ENCODE measurements at regions not wholly inside any gene's neighbourhood (a gene's known extent, or its start where the extent isn't known, plus 50 kb on each side); places are given as distances from the start of the nearest gene placed in this dataset.
"Not testable (repeated sequence)": the region's sequence is repeated elsewhere in the genome, so short reads cannot be mapped to it uniquely, and the experiment has no call there.

DNA sequence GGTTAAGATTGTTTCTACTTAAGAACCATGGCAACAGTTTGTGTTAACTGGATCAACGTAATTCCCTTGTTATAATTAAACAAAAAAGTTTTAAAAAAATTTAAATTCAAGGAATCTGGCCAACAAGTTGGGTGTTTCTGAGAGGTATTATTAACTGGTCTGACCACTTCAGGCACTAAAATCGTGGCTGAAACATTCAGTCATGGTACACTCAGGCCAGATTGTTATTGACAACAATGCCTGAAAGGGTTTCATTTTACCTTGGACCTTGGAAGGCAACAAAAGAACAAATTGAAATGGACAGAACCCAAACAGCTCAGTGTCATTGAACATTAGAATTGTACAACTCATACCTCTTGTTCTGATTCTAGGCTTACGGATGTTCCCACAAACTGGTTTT lies 103.3 kb upstream of the ARMC3 start:
- DNase-seq, result no peak

DNA sequence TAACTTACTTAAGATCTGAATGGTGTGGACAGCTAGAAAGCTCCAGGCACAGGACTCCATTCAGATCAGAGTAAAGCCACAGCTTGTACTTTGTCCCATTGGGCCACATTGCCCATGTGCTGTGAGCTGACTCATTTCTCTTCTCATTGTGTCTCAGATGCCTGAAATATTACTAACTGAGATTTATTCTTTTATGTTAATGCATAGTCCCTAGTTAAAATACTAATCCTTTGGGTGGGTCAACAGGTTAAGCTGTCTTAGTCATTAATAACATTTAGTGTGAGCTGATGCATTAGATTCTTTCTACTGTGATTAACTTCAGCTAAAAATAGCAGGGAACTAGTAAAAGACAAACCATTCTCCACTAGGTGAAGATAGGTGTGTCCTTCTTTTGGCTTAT lies 104.7 kb upstream of the ARMC3 start:
- DNase-seq, result no peak

DNA sequence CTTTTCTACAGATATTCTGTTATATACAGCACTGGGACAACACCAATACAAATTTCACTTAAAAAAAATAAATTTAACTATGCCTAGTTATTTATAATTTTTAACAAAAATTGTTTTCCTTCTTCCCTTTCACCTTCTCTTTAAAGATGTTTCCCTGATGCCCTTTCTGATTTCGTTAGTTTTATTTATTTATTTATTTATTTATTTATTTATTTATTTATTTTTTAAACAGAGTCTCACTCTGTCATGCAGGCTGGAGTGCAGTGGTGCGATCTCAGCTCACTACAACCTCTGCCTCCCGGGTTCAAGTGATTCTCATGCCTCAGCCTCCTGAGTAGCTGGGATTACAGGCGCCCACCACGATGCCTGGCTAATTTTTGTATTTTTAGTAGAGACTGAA lies 105.9 kb upstream of the ARMC3 start:
- not testable (repeated sequence) for DNase-seq

DNA sequence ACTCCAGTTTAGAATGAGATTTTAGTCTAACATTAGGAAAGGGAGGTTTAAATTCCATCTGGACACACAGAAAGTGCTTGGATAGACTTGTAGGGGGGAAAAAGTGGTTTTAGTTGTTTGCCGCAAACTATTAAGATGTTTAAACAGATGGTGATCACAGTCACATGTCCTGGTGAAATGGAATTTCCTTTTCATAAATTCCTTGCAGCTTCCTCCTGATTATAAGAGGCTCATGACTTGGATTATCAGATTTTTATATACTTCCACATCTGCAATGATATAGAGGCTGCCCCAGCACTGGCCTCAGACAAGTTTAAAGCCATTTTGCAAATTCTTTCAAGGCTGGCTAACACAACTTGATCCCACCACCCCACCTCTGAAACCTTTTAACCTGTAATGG lies 106.4 kb upstream of the ARMC3 start:
- DNase-seq, result no peak

DNA sequence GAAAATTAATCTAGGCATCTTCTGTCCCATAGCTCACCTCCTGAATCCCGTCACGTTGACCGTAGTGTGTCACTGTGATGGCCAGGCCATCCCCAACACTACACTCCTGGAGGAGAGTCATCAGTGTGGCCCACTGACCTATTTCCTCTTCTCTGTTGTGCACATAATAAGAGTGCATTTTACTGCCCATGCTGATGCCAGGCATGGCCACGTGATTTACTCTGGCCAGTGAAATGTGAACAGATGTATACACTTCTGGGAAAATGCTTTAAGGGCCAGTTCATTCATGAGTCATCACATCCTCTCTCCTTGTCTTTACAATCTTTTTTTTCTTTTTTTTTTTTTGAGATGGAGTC lies 101.9 kb upstream of the PIP4K2A start:
- DNase-seq, result peak; percentile 12

DNA sequence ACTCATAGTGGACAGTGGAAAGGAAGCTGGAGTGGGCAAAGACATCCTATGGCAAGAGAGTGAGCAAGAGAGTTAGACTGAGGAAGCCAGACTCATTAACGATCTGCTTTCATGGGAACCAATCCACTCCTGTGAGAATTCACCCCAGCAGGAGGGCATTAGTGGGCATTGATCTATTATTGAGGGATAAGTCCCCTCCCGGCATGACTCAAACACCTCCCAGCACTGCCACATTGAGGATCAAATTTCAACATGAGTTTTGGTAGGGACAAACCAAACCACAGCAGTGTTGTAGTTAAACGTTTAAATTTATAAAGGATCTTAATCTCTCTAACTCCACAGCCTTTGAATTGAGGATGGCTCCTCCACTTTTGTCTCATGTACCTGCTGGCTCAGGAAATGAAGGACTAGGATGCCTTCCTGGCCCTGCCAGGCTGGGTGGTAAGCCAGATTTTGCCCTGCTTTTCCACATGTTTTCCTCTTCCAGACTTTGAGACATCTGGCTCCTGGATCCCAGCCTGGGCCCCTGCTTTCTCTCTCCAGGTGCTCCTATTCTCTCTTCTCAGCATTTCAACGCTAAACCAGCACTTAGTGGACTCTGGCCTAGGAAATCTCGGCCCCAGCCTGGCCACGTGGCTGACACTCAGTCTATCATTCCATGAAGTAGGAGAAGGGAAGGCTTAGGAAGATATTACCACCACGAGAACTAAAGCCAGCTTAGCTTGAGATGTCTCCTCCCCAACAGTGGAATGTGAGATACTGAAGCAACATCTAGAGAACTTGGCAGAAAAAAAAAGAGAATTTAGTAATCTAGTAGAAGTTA lies 96.5 kb upstream of the PIP4K2A start:
- DNase-seq, result no peak

DNA sequence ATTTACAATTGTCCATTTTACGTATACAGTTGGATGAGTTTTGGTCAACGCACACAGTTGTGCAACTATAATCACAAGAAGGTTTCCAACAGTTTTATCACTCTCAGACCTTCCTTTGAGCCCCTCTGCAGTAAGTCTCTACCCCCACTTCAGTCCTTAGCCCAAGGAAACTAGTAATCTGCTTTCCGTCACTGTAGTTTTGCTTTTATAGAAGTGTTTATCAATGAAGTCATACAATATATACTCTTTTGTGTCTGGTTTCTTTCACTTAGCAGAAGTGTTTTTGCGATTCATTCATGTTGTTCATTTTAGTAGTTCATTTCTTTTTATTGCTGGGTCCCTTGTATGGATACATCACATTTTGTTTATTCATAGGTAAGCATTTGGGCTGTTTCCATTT lies 92.9 kb upstream of the PIP4K2A start:
- DNase-seq, result no peak

DNA sequence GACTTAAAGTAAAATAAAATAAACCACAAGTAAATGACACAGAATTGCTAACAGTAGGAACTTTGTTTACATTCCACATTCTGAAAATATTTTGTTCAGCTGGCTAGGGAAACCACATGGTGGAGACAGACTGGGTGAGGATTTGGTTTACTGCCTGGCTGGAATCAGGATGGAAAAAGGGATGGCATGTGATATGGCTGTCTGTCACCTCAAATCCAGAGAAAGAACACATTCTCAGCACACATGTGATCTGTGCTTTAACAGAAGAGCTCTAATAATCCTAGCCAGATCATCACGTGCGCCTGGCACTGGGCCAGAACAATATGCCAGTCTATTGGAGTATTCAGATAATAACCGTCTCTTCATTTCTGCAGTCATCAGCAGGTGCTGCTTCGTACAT lies 90.9 kb upstream of the PIP4K2A start:
- no peak for DNase-seq

DNA sequence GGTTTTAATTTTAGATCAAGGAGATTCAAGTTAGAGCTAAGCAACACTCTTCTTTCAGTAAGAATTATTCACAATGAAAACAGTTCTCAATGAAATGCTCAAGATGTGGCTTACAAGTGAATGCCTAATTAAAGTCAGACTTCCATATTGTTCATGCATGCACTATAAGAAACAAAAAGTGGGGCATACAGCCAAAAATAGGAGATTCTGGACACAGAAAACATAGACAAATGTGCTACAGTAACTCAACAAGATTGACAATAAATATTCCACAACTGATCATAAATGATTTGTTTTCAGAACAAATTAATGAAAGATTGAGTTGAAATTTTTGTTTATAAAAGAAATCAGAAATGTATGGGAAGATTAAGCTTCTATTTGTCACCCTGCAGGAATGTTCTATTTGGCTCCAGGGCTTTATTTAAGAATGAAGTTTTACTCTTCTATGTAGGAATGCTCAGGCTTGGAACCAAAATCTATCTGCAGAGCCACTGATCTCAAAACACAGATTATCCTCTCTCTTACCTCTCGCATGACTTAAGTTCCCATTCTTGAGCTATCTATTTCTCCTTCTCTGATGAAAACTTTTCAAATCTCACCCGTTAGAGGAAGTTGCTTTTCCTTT lies 89.0 kb upstream of the PIP4K2A start:
- DNase-seq, result no peak

DNA sequence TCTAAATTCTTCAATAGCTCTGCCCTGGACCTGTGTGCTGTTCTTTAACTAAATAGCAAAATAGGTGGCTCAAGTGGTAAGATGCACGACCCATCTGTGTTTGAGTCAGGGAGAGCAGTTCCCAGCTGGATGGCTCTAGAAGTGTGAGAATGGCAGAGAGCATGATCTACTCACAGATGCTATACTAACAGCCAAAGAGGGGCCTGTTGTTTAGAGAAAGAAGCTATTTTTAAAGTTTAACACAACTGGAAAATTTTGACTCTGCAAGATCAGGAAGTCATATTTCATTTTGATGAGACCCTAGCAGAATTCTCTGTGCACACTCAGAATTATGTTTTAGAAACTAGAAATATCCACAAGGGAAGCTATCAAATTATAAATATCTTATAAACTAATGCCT lies 87.4 kb upstream of the PIP4K2A start:
- DNase-seq, result no peak

DNA sequence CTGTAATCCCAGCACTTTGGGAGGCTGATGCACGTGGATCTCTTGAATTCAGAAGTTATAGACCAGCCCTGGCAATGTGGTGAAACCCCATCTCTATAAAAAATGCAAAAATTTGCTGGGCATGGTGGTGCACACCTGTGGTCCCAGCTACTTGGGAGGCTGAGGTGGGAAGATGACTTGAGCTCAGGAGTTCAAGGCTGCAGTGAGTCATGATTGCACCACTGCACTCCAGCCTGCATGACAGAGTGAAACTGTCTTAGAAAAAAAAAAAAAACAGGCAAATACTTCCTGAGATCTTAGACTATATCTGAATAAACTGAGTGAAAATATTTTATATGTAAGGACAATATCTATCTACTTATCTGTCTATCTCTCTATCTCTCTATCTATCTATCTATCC lies 83.4 kb upstream of the PIP4K2A start:
- not testable (repeated sequence) for DNase-seq

DNA sequence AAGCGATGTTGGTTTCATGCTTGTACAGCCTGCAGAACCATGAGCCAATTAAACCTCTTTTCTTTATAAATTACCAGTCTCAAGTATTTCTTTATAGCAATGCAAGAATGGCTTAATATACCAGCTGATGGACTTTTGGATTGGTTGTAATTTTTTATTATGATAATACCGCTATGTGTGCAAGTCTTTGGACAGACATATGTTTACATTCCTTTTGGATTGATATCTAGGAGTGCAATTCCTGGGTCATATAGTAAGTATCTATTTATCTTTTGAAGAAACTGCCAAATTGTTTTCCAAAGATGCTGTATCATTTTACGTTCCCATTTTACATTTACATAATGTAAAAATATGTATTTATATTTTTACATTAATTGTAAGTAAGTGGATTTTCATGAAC lies 81.2 kb upstream of the PIP4K2A start:
- DNase-seq, result no peak

DNA sequence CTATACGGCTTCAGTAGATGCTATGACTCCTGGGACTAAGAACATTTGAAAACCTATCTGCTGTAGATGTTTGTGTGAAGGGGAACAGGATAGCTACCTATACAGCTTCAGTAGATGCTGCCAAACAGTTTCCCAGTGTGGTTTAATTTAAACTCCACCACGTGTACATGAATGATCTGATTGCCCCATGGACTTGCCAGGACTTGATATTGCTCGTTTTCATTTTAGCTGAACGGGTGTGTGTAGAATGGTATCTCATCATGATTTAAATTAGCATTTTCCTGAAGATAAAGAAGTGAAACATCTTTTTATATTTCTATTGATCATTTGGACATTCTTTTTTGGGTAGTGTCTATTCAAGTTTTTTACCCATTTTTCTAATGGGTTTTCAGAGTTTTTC lies 77.8 kb upstream of the PIP4K2A start:
- no peak for DNase-seq

DNA sequence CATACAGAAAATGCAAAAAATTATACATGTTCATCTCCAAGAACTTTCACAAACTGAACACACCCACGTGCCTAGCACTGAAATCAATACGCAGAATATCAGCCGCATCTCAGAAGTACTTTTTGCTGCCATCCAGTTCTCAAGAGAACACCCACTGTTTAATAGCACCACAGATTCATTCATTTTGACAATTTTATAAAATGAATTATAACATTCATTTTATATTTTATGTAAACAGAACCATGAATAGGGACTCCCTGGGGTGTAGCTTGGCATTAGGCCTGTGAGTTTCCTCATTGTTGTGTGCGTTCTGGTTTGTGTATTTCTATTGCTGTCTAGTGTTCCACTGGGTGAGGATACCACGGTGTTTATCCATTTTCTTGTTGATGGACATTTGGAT lies 77.3 kb upstream of the PIP4K2A start:
- DNase-seq, result no peak

DNA sequence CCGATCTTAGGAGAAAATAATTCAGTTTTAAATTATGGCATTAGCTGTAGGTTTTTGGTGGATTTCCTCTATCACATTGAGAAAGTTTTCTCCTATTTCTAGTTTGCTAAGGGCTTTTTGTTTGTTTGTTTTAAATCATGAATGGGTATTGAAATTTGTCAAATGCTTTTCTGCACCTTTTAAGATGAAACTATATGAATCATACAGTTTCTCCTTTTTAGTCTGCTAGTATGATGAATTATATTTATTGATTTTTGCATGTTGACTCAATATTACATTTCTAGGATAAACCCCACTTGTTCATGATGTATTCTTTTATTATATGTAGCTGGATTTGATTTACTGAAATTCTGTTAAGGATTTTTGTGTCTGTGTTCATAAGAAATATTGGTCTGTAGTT lies 70.3 kb upstream of the PIP4K2A start:
- no peak for DNase-seq

DNA sequence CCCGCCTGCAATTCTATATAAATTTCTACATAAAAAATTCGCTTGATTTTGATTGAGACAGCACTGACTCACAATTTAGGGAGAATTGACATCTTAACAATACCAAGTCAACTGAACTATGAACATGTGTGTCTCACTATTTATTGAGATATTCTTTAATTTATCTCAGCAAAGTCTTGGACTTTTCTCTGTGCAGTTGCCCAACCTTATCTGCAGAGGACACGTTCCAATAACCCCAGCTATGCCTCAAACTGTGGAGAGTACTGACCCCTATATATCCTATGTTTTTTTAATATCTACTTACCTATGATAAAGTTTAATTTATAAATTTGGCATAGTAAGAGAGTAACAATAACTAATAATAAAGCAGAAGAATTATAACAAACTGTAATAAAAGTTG lies 69.4 kb upstream of the PIP4K2A start:
- DNase-seq, result no peak

DNA sequence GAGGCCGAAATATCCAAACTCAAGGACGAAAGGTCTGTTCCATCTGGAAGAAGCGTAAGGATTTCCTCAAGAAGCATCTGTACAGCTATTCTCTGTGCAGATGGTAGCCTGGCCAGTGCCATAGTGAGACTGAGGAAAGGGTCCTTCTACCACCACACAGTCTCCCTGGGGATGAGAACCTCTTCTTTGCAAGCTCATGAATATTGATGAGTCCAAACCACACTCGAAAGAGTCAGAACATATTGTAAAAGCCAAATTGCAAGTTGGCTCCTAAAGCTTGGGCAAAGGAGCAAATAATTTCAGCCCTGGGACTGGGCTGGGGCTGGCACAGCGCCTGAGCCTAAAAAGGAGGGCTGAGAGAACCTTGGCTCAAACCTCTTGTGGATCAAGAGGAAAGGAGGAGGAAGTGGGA lies 66.1 kb upstream of the PIP4K2A start:
- no peak for DNase-seq

DNA sequence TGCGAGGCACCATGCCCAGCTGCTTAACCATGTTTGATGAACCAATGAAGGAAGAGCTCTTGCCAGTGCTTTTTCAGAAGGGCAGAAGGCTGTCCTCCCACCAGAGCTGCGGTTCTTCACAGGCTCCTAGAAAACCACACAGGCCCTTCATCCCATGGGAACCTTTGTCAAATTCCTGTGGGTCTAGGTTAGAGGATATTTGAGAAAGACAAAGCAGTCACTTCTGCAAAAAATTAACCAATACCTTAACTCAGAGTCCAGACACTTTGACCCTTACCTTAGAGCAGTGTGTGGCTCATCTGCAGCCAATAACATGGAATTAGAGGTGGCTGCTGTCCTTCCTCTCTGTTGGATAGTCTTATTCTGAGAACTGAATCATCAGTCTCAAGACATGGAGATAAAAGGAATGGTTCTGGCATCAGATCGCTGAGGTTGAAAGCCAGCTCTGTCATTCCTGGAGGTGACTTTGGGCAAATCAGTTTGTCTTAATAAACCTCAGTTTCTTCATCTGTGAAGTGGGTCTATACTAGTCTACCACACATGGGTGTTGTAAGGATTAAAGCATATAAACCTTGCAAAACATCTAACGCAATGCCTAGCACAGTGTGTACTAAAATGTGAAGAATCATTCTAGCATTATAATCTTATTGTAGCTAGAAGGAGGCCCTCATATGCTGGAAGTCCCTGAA lies 65.1 kb upstream of the PIP4K2A start:
- DNase-seq, result no peak

DNA sequence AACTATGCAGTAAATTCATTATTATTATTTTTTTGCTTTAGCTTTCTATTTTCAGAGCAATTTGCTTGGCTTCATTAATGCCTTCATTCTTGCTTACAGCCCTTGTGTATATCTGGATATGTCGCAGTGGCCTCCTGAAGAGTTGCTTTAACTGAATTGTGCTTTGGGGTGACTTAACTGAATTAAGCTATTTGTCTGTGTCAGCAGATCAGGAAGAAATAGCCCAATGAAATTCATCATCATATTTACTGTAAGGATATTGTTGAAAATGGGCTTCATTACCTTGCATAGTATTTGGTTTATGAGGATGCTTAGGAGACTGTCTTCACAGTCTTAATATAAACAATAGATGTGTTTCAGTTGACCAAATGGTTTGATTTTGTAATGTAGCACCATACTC lies 59.7 kb upstream of the PIP4K2A start:
- DNase-seq, result no peak

DNA sequence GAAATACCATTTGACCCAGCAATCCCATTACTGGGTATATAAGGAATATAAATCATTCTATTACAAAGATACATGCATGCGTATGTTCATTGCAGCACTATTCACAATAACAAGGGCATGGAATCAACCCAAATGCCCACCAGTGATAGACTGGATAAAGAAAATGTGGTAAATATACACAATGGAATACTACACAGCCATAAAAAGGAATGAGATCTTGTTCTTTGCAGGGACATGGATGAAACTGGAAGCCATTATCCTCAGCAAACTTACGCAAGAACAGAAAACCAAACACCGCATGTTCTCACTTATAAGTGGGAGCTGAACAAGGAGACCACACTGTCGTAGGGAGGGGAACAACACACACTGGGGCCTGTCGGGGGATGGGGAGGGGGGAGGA lies 57.3 kb upstream of the PIP4K2A start:
- DNase-seq, result not testable (repeated sequence)

DNA sequence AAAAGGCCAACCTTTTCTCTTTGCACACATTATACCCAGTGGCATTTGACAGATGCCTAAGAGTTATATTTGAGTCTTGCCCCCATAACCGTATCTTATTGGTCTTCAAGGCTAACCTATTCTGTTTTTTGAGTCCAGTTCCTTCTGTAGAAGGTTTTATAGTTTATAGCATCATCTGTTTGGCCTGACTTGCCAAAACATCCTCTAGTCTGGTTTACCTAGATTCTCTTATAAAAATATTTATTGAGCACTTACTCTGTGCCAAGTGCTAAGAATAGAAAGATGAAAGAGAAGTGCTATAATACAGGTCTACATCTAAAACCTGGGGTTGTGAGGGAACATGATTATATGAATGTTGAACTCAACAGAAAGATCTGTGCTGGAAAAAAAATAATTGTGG lies 55.9 kb upstream of the PIP4K2A start:
- no peak for DNase-seq

DNA sequence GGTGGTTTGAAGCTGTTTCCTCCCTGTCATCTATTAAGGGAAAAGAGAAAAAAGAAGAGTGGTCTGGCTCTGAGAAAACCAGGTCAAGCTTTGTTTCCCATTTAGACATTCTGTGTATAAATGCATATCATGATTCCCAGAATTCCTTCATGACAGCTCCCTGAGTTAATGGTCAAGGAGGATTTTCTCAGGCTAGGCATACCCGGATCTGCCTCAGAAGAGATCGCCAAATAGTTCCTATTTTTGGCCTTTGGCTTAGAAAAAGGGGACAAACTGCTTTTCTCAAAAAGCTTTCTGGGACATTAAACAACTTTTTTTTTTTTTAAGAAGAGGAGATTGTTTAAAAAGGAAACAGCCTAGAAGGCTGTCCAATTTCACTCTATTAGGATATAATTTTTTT lies 53.5 kb upstream of the PIP4K2A start:
- no peak for DNase-seq

DNA sequence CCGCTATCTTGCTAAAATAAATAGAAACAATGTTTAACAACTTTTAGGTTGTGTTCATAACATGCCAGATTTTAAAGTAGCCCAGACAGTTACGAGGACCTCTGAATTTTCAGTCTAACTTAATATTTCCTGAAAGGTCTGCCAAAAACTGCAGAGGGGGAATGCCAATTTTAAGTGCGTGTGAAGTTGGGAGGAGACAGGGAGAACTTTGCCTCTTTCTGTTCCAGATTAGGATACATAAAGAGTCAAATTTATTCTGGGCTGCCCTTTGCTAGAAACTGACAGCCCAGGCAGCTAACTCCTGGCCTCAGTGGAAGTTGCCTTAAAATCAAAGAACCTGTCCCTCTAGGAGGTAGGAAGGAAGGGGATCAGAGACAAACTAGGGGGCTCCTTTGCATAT lies 52.3 kb upstream of the PIP4K2A start:
- DNase-seq, result no peak
